ENCODE measurements at regions not wholly inside any gene's neighbourhood (a gene's known extent, or its start where the extent isn't known, plus 50 kb on each side); places are given as distances from the start of the nearest gene placed in this dataset.

DNA sequence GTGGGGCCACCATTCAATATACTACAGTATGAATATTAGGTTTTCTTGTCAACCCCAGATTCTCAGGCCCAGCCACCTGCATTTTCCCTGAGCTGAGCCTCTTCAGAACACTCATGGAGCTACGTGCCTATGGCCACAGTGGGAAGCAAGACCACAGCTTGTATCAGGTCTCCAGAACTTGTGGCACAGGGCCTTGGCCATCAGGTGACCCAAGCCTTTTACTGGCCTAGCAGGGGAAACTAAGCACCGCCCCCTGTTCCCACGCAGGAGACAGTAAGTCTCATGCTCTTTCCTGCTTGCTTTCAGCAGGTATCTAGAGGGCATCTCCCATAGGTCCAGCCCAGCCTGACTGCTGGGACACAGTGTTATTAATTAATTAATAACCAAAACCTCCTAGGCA lies 138.4 kb upstream of the MAMLD1 start:
- peaks cover 7 to 16% of the 10 kb centered on the region in 2 donors for H3K27me3 Mint-ChIP-seq (ENCODE audit: low read depth in 2 of 2)
- Histone ChIP-seq H3K4me1 (ENCODE audit: control insufficient read depth, insufficient read depth, low read length) (no peaks in the 10 kb centered on the region), H3K27me3 (ENCODE audit: control insufficient read depth, insufficient read depth, low read length) (no peaks in the 10 kb centered on the region), H3K4me3 (ENCODE audit: low read length) (no peak overlapping the region), H3K27ac (ENCODE audit: low read length) (no peak overlapping the region), H3K36me3 (ENCODE audit: control insufficient read depth, insufficient read depth, low read length) (no peaks in the 10 kb centered on the region), H3K9me3 (ENCODE audit: control insufficient read depth, insufficient read depth, low read length) (no peaks in the 10 kb centered on the region)
- ATAC-seq (no peak), DNase-seq (no peak)
- H3K4me1 Mint-ChIP-seq, result peaks cover 0 to 5% of the 10 kb centered on the region in 2 donors
- intact Hi-C loops (cut with micrococcal nuclease), result no loop called here
- 79% methylated on average over 3 of the region's 3 CpGs for WGBS (ENCODE audit: insufficient coverage)
- TF ChIP-seq, protein P1, sequence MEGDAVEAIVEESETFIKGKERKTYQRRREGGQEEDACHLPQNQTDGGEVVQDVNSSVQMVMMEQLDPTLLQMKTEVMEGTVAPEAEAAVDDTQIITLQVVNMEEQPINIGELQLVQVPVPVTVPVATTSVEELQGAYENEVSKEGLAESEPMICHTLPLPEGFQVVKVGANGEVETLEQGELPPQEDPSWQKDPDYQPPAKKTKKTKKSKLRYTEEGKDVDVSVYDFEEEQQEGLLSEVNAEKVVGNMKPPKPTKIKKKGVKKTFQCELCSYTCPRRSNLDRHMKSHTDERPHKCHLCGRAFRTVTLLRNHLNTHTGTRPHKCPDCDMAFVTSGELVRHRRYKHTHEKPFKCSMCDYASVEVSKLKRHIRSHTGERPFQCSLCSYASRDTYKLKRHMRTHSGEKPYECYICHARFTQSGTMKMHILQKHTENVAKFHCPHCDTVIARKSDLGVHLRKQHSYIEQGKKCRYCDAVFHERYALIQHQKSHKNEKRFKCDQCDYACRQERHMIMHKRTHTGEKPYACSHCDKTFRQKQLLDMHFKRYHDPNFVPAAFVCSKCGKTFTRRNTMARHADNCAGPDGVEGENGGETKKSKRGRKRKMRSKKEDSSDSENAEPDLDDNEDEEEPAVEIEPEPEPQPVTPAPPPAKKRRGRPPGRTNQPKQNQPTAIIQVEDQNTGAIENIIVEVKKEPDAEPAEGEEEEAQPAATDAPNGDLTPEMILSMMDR (IDR thresholded peaks at IDR 0.05), result no peak
- H3K4me3 Mint-ChIP-seq, result no peak overlapping the region
- H3K27ac Mint-ChIP-seq, result no peak overlapping the region
- H3K36me3 Mint-ChIP-seq, result no peaks in the 10 kb centered on the region
- H3K9me3 Mint-ChIP-seq, result no peaks in the 10 kb centered on the region

DNA sequence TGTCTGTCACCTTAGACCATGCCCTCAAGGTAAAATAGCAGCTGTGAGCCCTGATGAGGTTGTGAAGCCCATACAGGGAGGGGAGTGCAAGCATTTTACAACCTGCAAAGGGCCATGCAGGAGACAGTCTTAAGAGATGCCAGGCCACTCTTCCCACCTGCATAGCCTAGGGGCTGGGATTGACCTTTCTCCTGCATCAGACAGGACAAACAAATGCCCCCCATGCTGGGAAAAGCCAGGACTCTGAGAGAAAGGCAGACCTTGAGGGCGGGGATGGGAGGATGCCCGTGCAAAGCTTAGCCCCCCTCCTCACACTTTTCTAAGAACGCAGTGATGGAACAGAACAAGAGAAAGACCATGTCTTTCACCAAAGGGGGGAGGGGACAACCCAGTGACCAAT lies 137.9 kb upstream of the MAMLD1 start:
- intact Hi-C loops (cut with micrococcal nuclease), result no loop called here
- H3K4me1 Mint-ChIP-seq, result peaks cover 0 to 5% of the 10 kb centered on the region in 2 donors
- Histone ChIP-seq H3K4me3 (ENCODE audit: low read length) (no peak overlapping the region), H3K4me1 (ENCODE audit: control insufficient read depth, insufficient read depth, low read length) (no peaks in the 10 kb centered on the region), H3K27ac (ENCODE audit: low read length) (no peak overlapping the region), H3K9me3 (ENCODE audit: control insufficient read depth, insufficient read depth, low read length) (no peaks in the 10 kb centered on the region), H3K27me3 (ENCODE audit: control insufficient read depth, insufficient read depth, low read length) (no peaks in the 10 kb centered on the region), H3K36me3 (ENCODE audit: control insufficient read depth, insufficient read depth, low read length) (no peaks in the 10 kb centered on the region)
- H3K4me3 Mint-ChIP-seq, result no peak overlapping the region
- ATAC-seq, result no peak
- no peaks in the 10 kb centered on the region for H3K9me3 Mint-ChIP-seq
- H3K27ac Mint-ChIP-seq, result no peak overlapping the region
- peaks cover 7 to 16% of the 10 kb centered on the region in 2 donors for H3K27me3 Mint-ChIP-seq (ENCODE audit: low read depth in 2 of 2)
- WGBS (ENCODE audit: insufficient coverage), result 90% methylated on average over 2 of the region's 3 CpGs
- no peaks in the 10 kb centered on the region for H3K36me3 Mint-ChIP-seq
- DNase-seq, result no peak
- TF ChIP-seq, protein P1 (IDR thresholded peaks at IDR 0.05), result no peak

DNA sequence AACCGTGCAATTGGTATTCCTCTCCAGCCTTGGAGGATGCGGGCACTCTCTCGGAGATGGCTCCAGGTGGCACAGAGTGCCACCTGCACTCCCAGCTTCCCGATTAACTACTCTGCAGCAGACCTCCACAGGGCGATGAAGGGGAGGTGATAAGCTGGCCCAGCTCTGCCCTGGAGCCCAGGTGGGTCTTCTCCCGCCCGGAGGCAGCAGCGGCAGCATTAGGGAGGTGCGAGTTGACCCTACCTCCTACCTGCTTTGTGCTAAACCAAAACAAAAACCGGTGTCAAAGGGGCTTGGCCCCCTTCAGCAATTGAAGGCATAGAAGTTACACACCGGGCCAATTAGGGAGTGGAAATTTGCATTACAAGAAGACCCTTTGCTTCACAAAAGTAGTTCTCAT lies 137.4 kb upstream of the MAMLD1 start:
- Histone ChIP-seq H3K4me1 (ENCODE audit: control insufficient read depth, insufficient read depth, low read length) (no peaks in the 10 kb centered on the region), H3K27me3 (ENCODE audit: control insufficient read depth, insufficient read depth, low read length) (no peaks in the 10 kb centered on the region), H3K4me3 (ENCODE audit: low read length) (no peak overlapping the region), H3K27ac (ENCODE audit: low read length) (no peak overlapping the region), H3K9me3 (ENCODE audit: control insufficient read depth, insufficient read depth, low read length) (no peaks in the 10 kb centered on the region), H3K36me3 (ENCODE audit: control insufficient read depth, insufficient read depth, low read length) (no peaks in the 10 kb centered on the region)
- Mint-ChIP-seq H3K36me3 (no peaks in the 10 kb centered on the region), H3K9me3 (no peaks in the 10 kb centered on the region), H3K27me3 (ENCODE audit: low read depth in 2 of 2) (peaks cover 7 to 16% of the 10 kb centered on the region in 2 donors), H3K4me3 (no peak overlapping the region), H3K4me1 (peaks cover 0 to 5% of the 10 kb centered on the region in 2 donors), H3K27ac (no peak overlapping the region)
- TF ChIP-seq, protein P1 (IDR thresholded peaks at IDR 0.05), result no peak
- 83% methylated on average over 11 of the region's 11 CpGs for WGBS (ENCODE audit: insufficient coverage)
- intact Hi-C loops (cut with micrococcal nuclease), result no loop called here
- DNase-seq (no peak), ATAC-seq (no peak)

DNA sequence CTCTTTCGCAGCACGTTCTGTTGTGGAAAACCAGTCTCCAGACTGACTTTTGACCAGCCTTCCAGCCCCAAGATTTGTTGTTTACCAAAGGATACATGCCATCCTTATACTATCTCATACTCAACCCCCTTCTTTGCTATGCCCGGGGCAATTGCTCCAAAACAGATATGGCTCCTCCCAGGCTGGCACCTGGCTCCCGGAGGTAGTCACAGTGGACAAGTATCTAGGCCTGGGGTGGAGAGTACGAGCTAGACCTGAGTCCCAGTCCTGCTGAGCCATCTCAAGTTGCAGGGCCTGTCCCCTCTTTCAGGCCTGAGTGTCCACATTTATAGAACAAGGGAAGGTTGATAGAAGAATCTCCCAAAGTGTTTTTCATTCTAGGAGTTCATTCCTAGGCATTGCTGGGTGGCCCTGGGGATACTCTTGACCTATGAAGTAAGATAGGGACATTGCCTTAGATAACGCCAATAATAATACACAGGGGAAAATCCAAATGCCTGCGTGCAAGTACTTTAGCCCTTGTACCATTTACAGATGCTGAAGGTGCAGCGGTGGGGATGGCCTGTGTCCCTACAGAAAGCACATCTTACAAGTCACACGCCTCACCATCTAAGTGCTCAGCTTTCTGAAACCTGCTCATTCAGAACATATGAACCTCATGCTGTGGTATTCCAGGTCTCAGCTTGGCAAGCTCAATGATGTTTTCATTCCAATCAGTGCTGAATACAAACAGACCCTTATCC lies 136.7 kb upstream of the MAMLD1 start:
- Mint-ChIP-seq H3K27me3 (ENCODE audit: low read depth in 2 of 2) (peaks cover 3 to 16% of the 10 kb centered on the region in 2 donors), H3K4me3 (no peak overlapping the region), H3K27ac (no peak overlapping the region), H3K36me3 (no peaks in the 10 kb centered on the region), H3K9me3 (no peaks in the 10 kb centered on the region), H3K4me1 (peaks cover 0 to 5% of the 10 kb centered on the region in 2 donors)
- intact Hi-C loops (cut with micrococcal nuclease), result no loop called here
- H3K36me3 ChIP-seq (ENCODE audit: control insufficient read depth, insufficient read depth, low read length), result no peaks in the 10 kb centered on the region
- no peak for ATAC-seq
- no peak overlapping the region for H3K4me3 ChIP-seq (ENCODE audit: low read length)
- TF ChIP-seq, protein P1 (IDR thresholded peaks at IDR 0.05), result no peak
- 88% methylated on average over 9 of the region's 9 CpGs for WGBS (ENCODE audit: insufficient coverage)
- no peaks in the 10 kb centered on the region for H3K4me1 ChIP-seq (ENCODE audit: control insufficient read depth, insufficient read depth, low read length)
- H3K27me3 ChIP-seq (ENCODE audit: control insufficient read depth, insufficient read depth, low read length), result no peaks in the 10 kb centered on the region
- H3K27ac ChIP-seq (ENCODE audit: low read length), result no peak overlapping the region
- no peaks in the 10 kb centered on the region for H3K9me3 ChIP-seq (ENCODE audit: control insufficient read depth, insufficient read depth, low read length)
- no peak for DNase-seq

Measured in natural killer cell (primary cell).